DND-41 (cell line): ENCODE measurements at regions not wholly inside any gene's neighbourhood (a gene's known extent, or its start where the extent isn't known, plus 50 kb on each side); places are given as distances from the start of the nearest gene placed in this dataset.

Source experiments
- ATAC-seq: fragments of 200-7000 bp; cut with Tn5 transposase; 3 replicates; pipeline ENCODE4 v1.9.1; 2021; ENCODE audit warnings: low read depth; ENCODE audit not compliant: insufficient read depth
- DNase-seq: peaks from one replicate; pipeline ENCODE4 v3.0.0-alpha.2; 2020
- H2AFZ ChIP-seq: 2 replicates; pipeline ENCODE4 v1.6.0; 2012; ENCODE audit warnings: low read depth, low read length
- H3K27ac ChIP-seq: 2 replicates; pipeline ENCODE4 v1.5.1; 2012; ENCODE audit warnings: low read length, inconsistent platforms
- H3K27me3 ChIP-seq: fragments of 200-600 bp; sonication (generic); 2 replicates; pipeline ENCODE4 v1.6.0; 2012; ENCODE audit warnings: low read length, mild to moderate bottlenecking, inconsistent platforms; ENCODE audit not compliant: insufficient read depth, poor library complexity
- H3K36me3 ChIP-seq: 2 replicates; pipeline ENCODE4 v1.5.1; 2012; ENCODE audit warnings: low read length, inconsistent platforms; ENCODE audit not compliant: insufficient read depth
- H3K4me1 ChIP-seq: 2 replicates; pipeline ENCODE4 v1.5.1; 2012; ENCODE audit warnings: mild to moderate bottlenecking, low read length; ENCODE audit not compliant: insufficient read depth
- H3K4me2 ChIP-seq: 2 replicates; pipeline ENCODE4 v1.6.0; 2012; ENCODE audit warnings: mild to moderate bottlenecking, moderate library complexity, low read length, inconsistent platforms; ENCODE audit not compliant: insufficient read depth
- H3K4me3 ChIP-seq, 2 experiments: fragments of 200-600 bp in 1 of 2; shearing (Covaris generic) in 1 of 2; 2 replicates each; pipeline ENCODE4 v1.5.1; 2012 to 2016; ENCODE audit warnings: inconsistent platforms in 2 of 2, low read length in 2 of 2, mild to moderate bottlenecking in 2 of 2, low read depth in 1 of 2, moderate library complexity in 1 of 2
- H3K79me2 ChIP-seq: 2 replicates; pipeline ENCODE4 v1.6.0; 2012; ENCODE audit warnings: low read length, inconsistent platforms; ENCODE audit not compliant: insufficient read depth
- H3K9ac ChIP-seq: 2 replicates; pipeline ENCODE4 v1.6.0; 2012; ENCODE audit warnings: low read depth, mild to moderate bottlenecking, inconsistent platforms, low read length, moderate library complexity
- H3K9me3 ChIP-seq: 2 replicates; pipeline ENCODE4 v1.5.1; 2012; ENCODE audit warnings: low read length, moderate library complexity, mild to moderate bottlenecking, inconsistent platforms; ENCODE audit not compliant: insufficient read depth, severe bottlenecking
- H4K20me1 ChIP-seq: 2 replicates; pipeline ENCODE4 v1.6.0; 2012; ENCODE audit warnings: low read length; ENCODE audit not compliant: insufficient read depth
- EZH2 ChIP-seq: IDR thresholded peaks from 3 replicates; pipeline ENCODE4 v1.6.1; 2012; ENCODE audit warnings: borderline replicate concordance, low read depth, mild to moderate bottlenecking, moderate library complexity, low read length, inconsistent platforms; ENCODE audit not compliant: severe bottlenecking
- TF ChIP-seq, protein P1 (sequence below): IDR thresholded peaks from 2 replicates; pipeline ENCODE4 v1.5.1; 2012; ENCODE audit warnings: borderline replicate concordance, low read length, moderate library complexity, mild to moderate bottlenecking; ENCODE audit not compliant: poor library complexity, severe bottlenecking; ENCODE audit errors: extremely low read depth

DNA sequence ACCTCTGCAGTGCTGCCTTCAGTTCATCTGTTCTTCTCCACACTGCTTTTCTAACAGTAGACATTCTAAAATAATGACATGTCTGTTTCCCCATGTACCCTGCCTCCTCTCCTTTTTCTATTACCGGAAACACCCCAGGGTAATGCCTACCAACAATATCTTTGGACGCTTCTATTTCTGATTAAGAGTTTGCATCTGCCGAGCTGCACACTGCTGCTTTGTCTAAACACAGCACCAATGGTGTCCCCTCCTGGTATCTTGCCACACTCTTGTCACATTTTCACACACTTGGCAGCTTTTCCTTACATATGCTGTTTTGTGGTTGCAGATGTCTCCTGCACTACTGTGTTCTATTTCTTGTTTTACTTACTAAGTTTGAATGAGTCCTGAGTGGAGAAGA, 288.8 kb downstream of the GRIA2 start:
- H3K9me3 ChIP-seq: no peaks in the 10 kb centered on the region
- H3K4me3 ChIP-seq: no peak overlapping the region
- H4K20me1 ChIP-seq: no peaks in the 10 kb centered on the region
- H3K4me2 ChIP-seq: no peak overlapping the region
- TF ChIP-seq, protein P1, sequence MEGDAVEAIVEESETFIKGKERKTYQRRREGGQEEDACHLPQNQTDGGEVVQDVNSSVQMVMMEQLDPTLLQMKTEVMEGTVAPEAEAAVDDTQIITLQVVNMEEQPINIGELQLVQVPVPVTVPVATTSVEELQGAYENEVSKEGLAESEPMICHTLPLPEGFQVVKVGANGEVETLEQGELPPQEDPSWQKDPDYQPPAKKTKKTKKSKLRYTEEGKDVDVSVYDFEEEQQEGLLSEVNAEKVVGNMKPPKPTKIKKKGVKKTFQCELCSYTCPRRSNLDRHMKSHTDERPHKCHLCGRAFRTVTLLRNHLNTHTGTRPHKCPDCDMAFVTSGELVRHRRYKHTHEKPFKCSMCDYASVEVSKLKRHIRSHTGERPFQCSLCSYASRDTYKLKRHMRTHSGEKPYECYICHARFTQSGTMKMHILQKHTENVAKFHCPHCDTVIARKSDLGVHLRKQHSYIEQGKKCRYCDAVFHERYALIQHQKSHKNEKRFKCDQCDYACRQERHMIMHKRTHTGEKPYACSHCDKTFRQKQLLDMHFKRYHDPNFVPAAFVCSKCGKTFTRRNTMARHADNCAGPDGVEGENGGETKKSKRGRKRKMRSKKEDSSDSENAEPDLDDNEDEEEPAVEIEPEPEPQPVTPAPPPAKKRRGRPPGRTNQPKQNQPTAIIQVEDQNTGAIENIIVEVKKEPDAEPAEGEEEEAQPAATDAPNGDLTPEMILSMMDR: no peak
- TF ChIP-seq EZH2: no peak
- H3K27ac ChIP-seq: no peak overlapping the region
- no peak for DNase-seq
- no peaks in the 10 kb centered on the region for H3K27me3 ChIP-seq
- no peak for ATAC-seq
- no peaks in the 10 kb centered on the region for H3K36me3 ChIP-seq
- H3K4me1 ChIP-seq: no peaks in the 10 kb centered on the region
- no peak overlapping the region for H3K9ac ChIP-seq
- H2AFZ ChIP-seq: no peak overlapping the region
- H3K79me2 ChIP-seq: no peaks in the 10 kb centered on the region

DNA sequence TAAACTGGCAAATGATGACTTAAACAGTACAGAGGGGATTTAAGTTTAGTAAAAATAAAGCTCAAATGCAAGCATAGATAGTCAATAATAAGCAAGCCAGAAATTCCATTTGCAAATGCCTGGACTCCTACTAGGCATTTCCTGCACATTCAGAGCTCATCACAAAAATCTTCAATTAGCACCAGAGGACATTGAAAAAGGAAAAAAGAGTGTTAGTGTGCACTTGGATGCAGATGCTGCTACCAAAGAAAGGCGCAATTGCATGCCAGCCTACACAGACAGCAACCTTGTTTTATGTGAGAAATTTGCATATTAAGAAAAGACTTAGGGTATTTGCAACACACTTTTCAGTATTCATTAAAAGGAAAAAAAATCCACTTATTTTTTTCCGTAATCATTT, 282.1 kb downstream of the GRIA2 start:
- H3K27ac ChIP-seq: no peak overlapping the region

DNA sequence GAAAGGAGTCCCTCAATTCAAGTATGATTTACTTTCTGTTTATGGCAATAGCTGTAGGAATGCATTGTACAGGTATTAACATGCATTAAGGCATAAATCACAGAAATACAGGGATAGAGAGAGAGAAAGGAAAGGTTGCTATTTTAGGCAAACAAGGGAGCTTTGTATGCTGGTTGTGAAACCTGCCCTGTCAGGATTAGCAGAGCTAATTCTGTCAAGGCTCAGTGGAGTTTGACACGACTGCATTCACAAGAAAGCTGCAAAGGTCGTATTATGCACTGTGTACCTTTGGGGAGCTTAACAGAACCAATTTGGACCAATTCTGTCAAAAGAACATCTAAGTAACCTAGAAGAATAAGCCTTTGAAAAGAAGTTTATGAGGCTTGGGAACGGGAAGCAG, 239.3 kb downstream of the GRIA2 start:
- TF ChIP-seq EZH2: no peak
- TF ChIP-seq, protein P1: no peak
- H3K4me1 ChIP-seq: no peaks in the 10 kb centered on the region
- H4K20me1 ChIP-seq: no peaks in the 10 kb centered on the region
- H3K27ac ChIP-seq: no peak overlapping the region
- H3K9me3 ChIP-seq: no peaks in the 10 kb centered on the region
- H3K36me3 ChIP-seq: no peaks in the 10 kb centered on the region
- H3K27me3 ChIP-seq: no peaks in the 10 kb centered on the region
- DNase-seq (no peak), ATAC-seq (no peak)
- H3K79me2 ChIP-seq: no peaks in the 10 kb centered on the region
- no peak overlapping the region for H2AFZ ChIP-seq
- H3K4me3 ChIP-seq: no peak overlapping the region
- H3K4me2 ChIP-seq: no peak overlapping the region
- H3K9ac ChIP-seq: no peak overlapping the region

More for the DNA sequence above, 282.1 kb downstream of the GRIA2 start:
- H3K9me3 ChIP-seq: no peaks in the 10 kb centered on the region
- no peak for ATAC-seq
- DNase-seq: no peak
- no peak overlapping the region for H2AFZ ChIP-seq
- no peaks in the 10 kb centered on the region for H3K79me2 ChIP-seq
- no peaks in the 10 kb centered on the region for H4K20me1 ChIP-seq
- no peak for TF ChIP-seq EZH2
- TF ChIP-seq, protein P1: no peak
- H3K36me3 ChIP-seq: no peaks in the 10 kb centered on the region
- H3K9ac ChIP-seq: no peak overlapping the region
- no peak overlapping the region for H3K4me3 ChIP-seq
- no peak overlapping the region for H3K4me2 ChIP-seq
- no peaks in the 10 kb centered on the region for H3K27me3 ChIP-seq
- no peaks in the 10 kb centered on the region for H3K4me1 ChIP-seq

DNA sequence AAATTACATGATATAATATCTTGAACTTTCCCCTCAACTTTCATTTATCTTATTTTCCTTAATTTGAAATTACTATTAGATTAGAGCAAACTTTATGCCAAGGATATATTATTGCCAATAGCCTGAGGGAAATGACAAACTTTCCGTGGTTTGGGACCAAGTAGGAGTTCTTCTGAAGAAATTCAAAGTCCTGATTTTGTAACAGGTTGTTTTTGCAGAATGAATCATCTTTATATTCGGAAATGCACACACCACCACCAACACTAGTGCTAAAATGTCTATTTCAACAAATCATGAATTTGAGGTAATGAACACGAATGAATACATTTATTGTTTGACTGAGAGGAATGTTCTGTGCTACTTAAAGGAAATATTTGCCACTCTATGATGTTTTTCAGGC, 226.7 kb downstream of the GRIA2 start:
- Histone ChIP-seq H3K4me1 (no peaks in the 10 kb centered on the region), H3K36me3 (no peaks in the 10 kb centered on the region), H3K4me2 (no peak overlapping the region), H4K20me1 (no peaks in the 10 kb centered on the region), H3K9ac (no peak overlapping the region), H2AFZ (no peak overlapping the region), H3K79me2 (no peaks in the 10 kb centered on the region), H3K27me3 (no peaks in the 10 kb centered on the region), H3K9me3 (no peaks in the 10 kb centered on the region), H3K27ac (no peak overlapping the region), H3K4me3 (no peak overlapping the region)
- ATAC-seq: no peak
- no peak for TF ChIP-seq EZH2
- TF ChIP-seq, protein P1: no peak
- DNase-seq: no peak
